ENCODE measurements at regions not wholly inside any gene's neighbourhood (a gene's known extent, or its start where the extent isn't known, plus 50 kb on each side); places are given as distances from the start of the nearest gene placed in this dataset.

GRCh38 chrX:39398215-39398962, 597.1 kb downstream of the MID1IP1 start:
- Mint-ChIP-seq H3K4me1 (peaks cover 25% of the 10 kb centered on the region), H3K4me3 (no peak overlapping the region), H3K27me3 (ENCODE audit: low read depth, poor library complexity) (peaks cover 16% of the 10 kb centered on the region), H3K27ac (peak overlapping the region; percentile 50), H3K9me3 (peaks cover 17% of the 10 kb centered on the region), H3K36me3 (ENCODE audit: low read depth) (no peaks in the 10 kb centered on the region)
- TF ChIP-seq CTCF (IDR thresholded peaks at IDR 0.05), result no peak
- DNase-seq, result no peak

GRCh38 chrX:39398963-39399261, 597.7 kb downstream of the MID1IP1 start:
- Mint-ChIP-seq H3K36me3 (ENCODE audit: low read depth) (no peaks in the 10 kb centered on the region), H3K4me1 (peaks cover 25% of the 10 kb centered on the region), H3K9me3 (peaks cover 17% of the 10 kb centered on the region), H3K4me3 (no peak overlapping the region), H3K27me3 (ENCODE audit: low read depth, poor library complexity) (peaks cover 18% of the 10 kb centered on the region), H3K27ac (no peak overlapping the region)
- no peak for DNase-seq
- no peak for TF ChIP-seq CTCF (IDR thresholded peaks at IDR 0.05)

- DNase-seq, result no peak
- peaks cover 25% of the 10 kb centered on the region for H3K4me1 Mint-ChIP-seq
- H3K27me3 Mint-ChIP-seq (ENCODE audit: low read depth, poor library complexity), result peaks cover 19% of the 10 kb centered on the region
- no peak for TF ChIP-seq CTCF (IDR thresholded peaks at IDR 0.05)
- peaks cover 17% of the 10 kb centered on the region for H3K9me3 Mint-ChIP-seq
- H3K36me3 Mint-ChIP-seq (ENCODE audit: low read depth), result no peaks in the 10 kb centered on the region
- H3K27ac Mint-ChIP-seq, result no peak overlapping the region
- H3K4me3 Mint-ChIP-seq, result no peak overlapping the region
These were observed 598.1 kb downstream of the MID1IP1 start for GRCh38 chrX:39399387-39399786.

- no peak for TF ChIP-seq CTCF (IDR thresholded peaks at IDR 0.05)
These were observed 600.3 kb downstream of the MID1IP1 start for GRCh38 chrX:39401483-39402110.

GRCh38 chrX:39402158-39402557, 600.9 kb downstream of the MID1IP1 start:
- H3K9me3 Mint-ChIP-seq, result peaks cover 18% of the 10 kb centered on the region
- H3K36me3 Mint-ChIP-seq (ENCODE audit: low read depth), result no peaks in the 10 kb centered on the region
- peaks cover 17% of the 10 kb centered on the region for H3K4me1 Mint-ChIP-seq
- no peak overlapping the region for H3K4me3 Mint-ChIP-seq
- H3K27me3 Mint-ChIP-seq (ENCODE audit: low read depth, poor library complexity), result peaks cover 23% of the 10 kb centered on the region
- DNase-seq, result no peak
- no peak overlapping the region for H3K27ac Mint-ChIP-seq
- TF ChIP-seq CTCF (IDR thresholded peaks at IDR 0.05), result no peak

More at GRCh38 chrX:39401483-39402110, 600.3 kb downstream of the MID1IP1 start:
- Mint-ChIP-seq H3K4me3 (no peak overlapping the region), H3K36me3 (ENCODE audit: low read depth) (no peaks in the 10 kb centered on the region), H3K4me1 (peaks cover 20% of the 10 kb centered on the region), H3K27me3 (ENCODE audit: low read depth, poor library complexity) (peaks cover 24% of the 10 kb centered on the region), H3K27ac (no peak overlapping the region), H3K9me3 (peaks cover 18% of the 10 kb centered on the region)
- DNase-seq, result no peak

- Mint-ChIP-seq H3K9me3 (peaks cover 15% of the 10 kb centered on the region), H3K27me3 (ENCODE audit: low read depth, poor library complexity) (peaks cover 27% of the 10 kb centered on the region), H3K36me3 (ENCODE audit: low read depth) (no peaks in the 10 kb centered on the region), H3K27ac (no peak overlapping the region), H3K4me3 (no peak overlapping the region), H3K4me1 (no peaks in the 10 kb centered on the region)
- no peak for TF ChIP-seq CTCF (IDR thresholded peaks at IDR 0.05)
- DNase-seq, result no peak
These were observed 605.5 kb downstream of the MID1IP1 start for GRCh38 chrX:39406799-39407198.

Measured in nephron progenitor cell (in vitro differentiated cells).